GM18520 (cell line): ENCODE measurements at regions not wholly inside any gene's neighbourhood (a gene's known extent, or its start where the extent isn't known, plus 50 kb on each side); places are given as distances from the start of the nearest gene placed in this dataset.

Experiments
- ATAC-seq: cut with Tn5 transposase; IDR thresholded peaks from one replicate; pipeline ENCODE4 v1.9.1; 2021; ENCODE audit not compliant: unreplicated experiment

DNA sequence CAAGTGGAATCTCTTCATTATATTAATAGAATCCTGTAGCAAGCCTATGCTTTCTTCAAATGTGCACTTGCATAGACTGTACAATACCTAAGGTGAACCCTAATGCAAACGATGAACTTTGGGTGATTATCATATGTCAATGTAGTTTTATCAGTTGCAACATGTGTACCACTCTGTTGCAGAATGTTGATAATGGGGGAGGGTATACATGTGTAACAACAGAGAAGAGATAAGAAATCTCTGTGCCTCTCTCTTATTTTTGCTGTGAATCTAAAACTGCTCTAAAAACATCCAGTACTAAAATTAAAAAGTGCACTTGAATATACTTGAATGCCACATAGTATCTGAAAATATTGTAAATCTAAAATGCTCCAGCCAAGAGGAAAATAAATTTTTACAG lies 820.8 kb upstream of the MIR17HG start:
- ATAC-seq, result no peak

DNA sequence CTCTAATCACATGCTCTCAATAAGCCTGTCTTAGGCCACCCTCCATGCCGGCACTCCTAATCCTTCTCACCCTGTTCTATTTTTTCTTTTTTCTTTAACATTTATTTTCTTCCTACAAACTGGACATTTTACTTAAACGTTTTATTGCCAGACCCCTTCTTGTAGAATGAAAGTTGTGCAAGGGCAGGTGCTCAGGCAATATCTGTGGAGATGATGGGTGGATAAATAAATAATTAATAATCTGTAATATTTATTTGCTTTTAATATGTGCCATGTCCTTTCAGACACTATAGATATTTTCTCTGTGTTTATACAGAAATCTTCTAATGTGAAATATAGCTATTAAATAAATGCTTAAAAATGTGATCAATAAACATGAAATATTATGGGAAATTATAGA lies 815.7 kb upstream of the MIR17HG start:
- no peak for ATAC-seq

DNA sequence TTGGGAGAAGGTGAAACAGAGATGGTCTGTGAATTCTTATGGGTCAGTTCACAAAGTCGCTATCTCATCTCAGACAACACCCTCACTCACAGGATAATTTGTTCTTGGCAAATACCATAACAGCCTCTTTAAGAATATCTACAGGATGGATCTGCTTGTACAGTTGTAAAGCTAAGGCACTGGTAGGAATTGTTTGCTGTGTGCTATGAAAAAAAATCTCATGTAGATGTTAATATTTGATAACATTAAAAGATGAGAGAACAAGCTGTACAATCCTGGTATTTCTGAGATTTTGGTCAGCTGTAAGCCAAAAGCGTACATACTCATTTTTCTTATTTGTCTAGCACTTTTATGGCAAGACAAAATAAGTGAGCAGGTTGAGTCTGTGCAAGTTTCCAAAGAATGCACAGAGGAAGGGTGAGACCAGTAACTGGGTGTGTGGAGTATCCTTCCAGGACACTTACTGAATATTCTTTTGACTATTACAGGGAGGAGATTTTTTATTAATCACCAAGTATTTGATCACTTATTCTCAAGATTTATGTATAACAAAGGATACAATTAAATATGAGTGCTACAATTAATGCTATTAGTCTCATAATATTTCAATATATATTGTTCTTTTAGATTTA lies 814.5 kb upstream of the MIR17HG start:
- ATAC-seq, result no peak

- ATAC-seq, result no peak
Observed at GRCh38 chr13:90533866-90534265, 813.6 kb upstream of the MIR17HG start.

GRCh38 chr13:90534617-90535370 lies 812.7 kb upstream of the MIR17HG start:
- no peak for ATAC-seq

DNA sequence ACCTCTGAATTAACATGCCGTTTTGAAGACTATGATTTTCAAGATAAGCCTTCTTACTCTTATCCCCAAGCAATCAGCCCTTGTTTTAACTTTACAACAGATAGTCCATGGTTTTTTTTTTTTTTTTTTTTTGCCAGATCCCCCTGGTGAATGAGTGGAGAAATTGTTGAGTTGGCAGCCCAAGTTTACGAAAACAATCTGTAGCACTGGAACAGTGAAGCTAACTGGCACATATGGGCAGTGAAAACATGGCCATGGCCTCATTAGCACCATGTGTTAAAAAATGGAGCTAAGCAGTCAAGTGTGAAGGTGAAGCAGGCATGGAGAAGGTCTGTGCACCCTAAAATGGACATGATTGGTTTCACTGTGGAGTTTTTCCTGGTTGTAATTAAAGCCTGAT lies 812.1 kb upstream of the MIR17HG start:
- no peak for ATAC-seq

DNA sequence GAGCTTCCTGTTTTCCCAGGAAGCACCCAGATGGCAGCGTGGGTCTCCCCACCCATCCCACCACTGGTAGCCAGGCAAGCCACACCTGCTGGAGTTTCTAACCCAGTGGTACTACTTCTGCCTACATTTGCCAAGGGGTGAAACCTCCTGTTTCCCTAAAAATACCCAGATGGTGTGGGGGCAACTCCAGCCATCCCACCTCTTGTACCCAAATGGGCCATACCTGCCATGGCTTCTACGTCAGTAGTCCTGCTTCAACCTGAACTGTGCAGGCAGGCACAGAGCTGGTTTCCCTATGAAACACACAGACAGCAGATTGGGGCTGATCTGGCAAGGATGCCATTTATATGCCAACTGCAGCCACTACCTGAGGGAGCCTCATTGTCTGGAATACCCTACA lies 809.4 kb upstream of the MIR17HG start:
- no peak for ATAC-seq

GRCh38 chr13:90541346-90541745 lies 806.1 kb upstream of the MIR17HG start:
- ATAC-seq, result no peak

GRCh38 chr13:90542959-90543505 lies 804.5 kb upstream of the MIR17HG start:
- ATAC-seq, result no peak

- ATAC-seq, result no peak
Observed at GRCh38 chr13:90545070-90545840, 802.2 kb upstream of the MIR17HG start.

- ATAC-seq, result no peak
Observed at GRCh38 chr13:90547272-90547790, 800.2 kb upstream of the MIR17HG start.

GRCh38 chr13:90551253-90551652 lies 796.2 kb upstream of the MIR17HG start:
- ATAC-seq, result no peak

GRCh38 chr13:90552702-90553101 lies 794.8 kb upstream of the MIR17HG start:
- no peak for ATAC-seq

DNA sequence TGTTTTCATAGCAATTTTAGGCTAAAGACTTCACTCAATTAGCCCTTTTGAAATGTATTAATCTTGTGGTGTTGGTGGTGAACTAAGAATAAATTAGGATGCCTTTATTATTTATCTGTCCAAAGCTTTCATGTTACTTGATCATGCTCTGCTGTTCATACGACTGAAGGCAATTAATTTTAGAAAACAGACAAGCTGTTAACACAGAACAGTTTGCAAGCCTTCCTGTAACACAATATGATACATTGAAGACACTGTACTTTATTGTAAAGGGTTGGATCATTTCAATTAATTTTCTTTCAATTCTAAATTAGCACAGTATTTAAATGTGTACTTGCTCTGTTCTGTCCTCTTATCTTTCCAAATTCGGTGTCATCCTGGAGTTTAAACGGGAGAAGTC lies 794.3 kb upstream of the MIR17HG start:
- ATAC-seq, result no peak

DNA sequence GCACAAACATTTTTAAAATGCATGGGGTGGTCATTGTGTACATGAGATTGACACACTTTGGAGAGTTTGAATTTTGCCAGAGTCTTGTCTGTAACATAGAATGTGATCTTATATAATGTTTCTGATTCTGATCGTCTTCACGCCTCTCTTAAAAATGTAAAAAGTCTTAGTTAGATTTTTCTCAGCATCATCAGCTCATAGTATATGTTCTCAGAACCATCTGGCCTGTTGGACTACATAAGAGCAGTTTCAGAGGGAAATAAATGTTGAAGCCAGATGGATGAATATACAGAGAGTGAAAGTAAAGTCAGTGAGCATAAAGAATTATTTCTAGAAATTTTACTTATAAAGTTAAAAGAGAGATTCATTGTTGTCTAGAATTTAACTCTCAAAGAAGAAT lies 789.9 kb upstream of the MIR17HG start:
- ATAC-seq, result no peak

DNA sequence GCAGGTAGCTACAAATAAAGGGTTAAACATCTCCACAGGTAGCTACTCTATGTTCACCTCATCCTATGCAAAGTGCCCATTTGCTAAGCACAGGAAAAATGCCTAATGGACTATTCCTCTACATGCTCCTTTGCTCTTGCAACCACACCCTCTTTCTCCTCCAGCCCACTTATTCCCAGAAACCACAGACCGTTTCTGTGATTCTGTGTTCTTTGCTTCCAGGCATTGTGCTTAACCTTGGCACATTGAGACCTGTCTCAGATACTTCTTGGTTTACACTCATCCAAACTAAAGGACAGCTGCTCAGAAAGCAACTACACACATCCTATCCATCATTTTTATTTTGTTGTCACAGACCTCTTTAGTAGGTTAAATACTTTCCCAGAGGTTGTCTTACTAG lies 785.0 kb upstream of the MIR17HG start:
- ATAC-seq, result no peak

DNA sequence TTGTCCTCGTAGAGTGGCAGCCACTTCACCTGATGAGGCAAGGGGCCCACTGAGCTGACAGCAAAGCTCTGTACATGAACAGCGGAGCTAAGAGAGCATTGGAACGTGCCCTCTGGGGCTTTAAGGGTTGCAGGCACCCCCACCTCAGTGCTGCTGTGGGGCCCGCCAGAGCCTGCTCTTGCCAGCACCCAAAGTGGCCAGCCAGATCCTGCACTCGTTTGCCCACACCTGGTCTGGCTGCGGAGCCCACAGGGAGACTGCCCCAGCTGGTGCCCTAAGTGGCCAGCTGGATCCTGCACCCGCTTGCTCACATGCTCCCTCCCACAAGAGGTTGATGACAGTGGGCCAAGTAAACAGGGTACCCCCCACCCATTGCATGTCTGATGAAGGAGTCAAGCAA lies 783.4 kb upstream of the MIR17HG start:
- no peak for ATAC-seq

- no peak for ATAC-seq
Observed at GRCh38 chr13:90564566-90564965, 782.9 kb upstream of the MIR17HG start.

GRCh38 chr13:90565985-90566713 lies 781.3 kb upstream of the MIR17HG start:
- ATAC-seq, result no peak

DNA sequence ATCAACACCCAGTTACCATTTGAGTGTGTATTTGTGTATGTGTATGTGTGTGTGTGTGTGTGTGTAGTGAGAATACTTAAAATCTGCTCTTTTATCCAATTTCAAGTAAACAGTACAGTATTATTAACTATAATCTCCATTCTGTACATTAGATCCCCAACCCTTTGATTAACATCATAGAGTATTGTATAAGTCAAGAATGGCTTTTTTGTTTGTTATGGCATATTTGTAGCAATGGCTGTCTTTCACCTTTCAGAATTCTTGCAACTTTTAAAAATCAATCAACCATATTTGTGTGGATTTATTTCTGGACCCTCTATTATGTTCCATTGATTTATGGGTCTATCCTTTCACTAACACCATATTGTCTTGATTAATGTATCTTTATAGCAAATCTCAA lies 779.3 kb upstream of the MIR17HG start:
- ATAC-seq, result no peak

GRCh38 chr13:90576067-90576466 lies 771.4 kb upstream of the MIR17HG start:
- no peak for ATAC-seq
